ENCODE measurements at regions not wholly inside any gene's neighbourhood (a gene's known extent, or its start where the extent isn't known, plus 50 kb on each side); places are given as distances from the start of the nearest gene placed in this dataset.

DNA sequence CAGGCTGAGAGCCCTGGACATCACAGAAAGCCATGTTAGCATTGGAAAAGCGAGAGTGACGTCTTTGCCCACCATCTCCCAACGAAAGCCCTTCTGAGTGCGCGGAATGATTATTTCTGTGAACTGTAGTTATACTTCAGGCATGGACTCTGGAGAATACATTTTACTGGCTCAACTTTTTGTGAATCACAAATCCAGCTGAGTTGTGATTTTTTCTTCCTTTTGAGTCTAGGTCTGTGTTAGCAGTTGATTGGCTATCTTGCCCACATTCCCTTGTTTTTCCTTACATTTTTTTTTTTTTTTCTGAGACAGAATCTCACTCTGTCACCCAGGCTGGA lies 183.1 kb downstream of the INO80D start:
- DNase-seq (ENCODE audit: low spot score) (no peak), ATAC-seq (no peak)
- Mint-ChIP-seq H3K4me3 (no peak overlapping the region), H3K36me3 (no peaks in the 10 kb centered on the region), H3K27me3 (ENCODE audit: low read depth) (no peaks in the 10 kb centered on the region), H3K4me1 (no peaks in the 10 kb centered on the region), H3K9me3 (peaks cover 17% of the 10 kb centered on the region), H3K27ac (no peak overlapping the region)
- CTCF ChIA-PET, result interaction anchor here (0.7 to 5.0 kb wide), 4 partner anchors 8 to 1333 kb away, joined by 3 to 39 read pairs (median 4); no protein-coding TSS in a partner anchor
- no peak for TF ChIP-seq ZNF121 (CRISPR knock-in tag; IDR thresholded peaks at IDR 0.05)
- TF ChIP-seq GABPB1 (CRISPR knock-in tag; IDR thresholded peaks at IDR 0.05), result no peak
- TF ChIP-seq, protein P1, sequence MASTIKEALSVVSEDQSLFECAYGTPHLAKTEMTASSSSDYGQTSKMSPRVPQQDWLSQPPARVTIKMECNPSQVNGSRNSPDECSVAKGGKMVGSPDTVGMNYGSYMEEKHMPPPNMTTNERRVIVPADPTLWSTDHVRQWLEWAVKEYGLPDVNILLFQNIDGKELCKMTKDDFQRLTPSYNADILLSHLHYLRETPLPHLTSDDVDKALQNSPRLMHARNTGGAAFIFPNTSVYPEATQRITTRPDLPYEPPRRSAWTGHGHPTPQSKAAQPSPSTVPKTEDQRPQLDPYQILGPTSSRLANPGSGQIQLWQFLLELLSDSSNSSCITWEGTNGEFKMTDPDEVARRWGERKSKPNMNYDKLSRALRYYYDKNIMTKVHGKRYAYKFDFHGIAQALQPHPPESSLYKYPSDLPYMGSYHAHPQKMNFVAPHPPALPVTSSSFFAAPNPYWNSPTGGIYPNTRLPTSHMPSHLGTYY (CRISPR knock-in tag; IDR thresholded peaks at IDR 0.05), result no peak
- TF ChIP-seq, protein P2, sequence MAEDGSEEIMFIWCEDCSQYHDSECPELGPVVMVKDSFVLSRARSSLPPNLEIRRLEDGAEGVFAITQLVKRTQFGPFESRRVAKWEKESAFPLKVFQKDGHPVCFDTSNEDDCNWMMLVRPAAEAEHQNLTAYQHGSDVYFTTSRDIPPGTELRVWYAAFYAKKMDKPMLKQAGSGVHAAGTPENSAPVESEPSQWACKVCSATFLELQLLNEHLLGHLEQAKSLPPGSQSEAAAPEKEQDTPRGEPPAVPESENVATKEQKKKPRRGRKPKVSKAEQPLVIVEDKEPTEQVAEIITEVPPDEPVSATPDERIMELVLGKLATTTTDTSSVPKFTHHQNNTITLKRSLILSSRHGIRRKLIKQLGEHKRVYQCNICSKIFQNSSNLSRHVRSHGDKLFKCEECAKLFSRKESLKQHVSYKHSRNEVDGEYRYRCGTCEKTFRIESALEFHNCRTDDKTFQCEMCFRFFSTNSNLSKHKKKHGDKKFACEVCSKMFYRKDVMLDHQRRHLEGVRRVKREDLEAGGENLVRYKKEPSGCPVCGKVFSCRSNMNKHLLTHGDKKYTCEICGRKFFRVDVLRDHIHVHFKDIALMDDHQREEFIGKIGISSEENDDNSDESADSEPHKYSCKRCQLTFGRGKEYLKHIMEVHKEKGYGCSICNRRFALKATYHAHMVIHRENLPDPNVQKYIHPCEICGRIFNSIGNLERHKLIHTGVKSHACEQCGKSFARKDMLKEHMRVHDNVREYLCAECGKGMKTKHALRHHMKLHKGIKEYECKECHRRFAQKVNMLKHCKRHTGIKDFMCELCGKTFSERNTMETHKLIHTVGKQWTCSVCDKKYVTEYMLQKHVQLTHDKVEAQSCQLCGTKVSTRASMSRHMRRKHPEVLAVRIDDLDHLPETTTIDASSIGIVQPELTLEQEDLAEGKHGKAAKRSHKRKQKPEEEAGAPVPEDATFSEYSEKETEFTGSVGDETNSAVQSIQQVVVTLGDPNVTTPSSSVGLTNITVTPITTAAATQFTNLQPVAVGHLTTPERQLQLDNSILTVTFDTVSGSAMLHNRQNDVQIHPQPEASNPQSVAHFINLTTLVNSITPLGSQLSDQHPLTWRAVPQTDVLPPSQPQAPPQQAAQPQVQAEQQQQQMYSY (CRISPR knock-in tag; IDR thresholded peaks at IDR 0.05), result no peak
- TF ChIP-seq, protein P3, sequence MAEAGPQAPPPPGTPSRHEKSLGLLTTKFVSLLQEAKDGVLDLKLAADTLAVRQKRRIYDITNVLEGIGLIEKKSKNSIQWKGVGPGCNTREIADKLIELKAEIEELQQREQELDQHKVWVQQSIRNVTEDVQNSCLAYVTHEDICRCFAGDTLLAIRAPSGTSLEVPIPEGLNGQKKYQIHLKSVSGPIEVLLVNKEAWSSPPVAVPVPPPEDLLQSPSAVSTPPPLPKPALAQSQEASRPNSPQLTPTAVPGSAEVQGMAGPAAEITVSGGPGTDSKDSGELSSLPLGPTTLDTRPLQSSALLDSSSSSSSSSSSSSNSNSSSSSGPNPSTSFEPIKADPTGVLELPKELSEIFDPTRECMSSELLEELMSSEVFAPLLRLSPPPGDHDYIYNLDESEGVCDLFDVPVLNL (CRISPR knock-in tag; IDR thresholded peaks at IDR 0.05; ENCODE audit: borderline replicate concordance, low read depth), result no peak
- TF ChIP-seq ATF1 (CRISPR knock-in tag; IDR thresholded peaks at IDR 0.05), result no peak
- TF ChIP-seq, protein P4, sequence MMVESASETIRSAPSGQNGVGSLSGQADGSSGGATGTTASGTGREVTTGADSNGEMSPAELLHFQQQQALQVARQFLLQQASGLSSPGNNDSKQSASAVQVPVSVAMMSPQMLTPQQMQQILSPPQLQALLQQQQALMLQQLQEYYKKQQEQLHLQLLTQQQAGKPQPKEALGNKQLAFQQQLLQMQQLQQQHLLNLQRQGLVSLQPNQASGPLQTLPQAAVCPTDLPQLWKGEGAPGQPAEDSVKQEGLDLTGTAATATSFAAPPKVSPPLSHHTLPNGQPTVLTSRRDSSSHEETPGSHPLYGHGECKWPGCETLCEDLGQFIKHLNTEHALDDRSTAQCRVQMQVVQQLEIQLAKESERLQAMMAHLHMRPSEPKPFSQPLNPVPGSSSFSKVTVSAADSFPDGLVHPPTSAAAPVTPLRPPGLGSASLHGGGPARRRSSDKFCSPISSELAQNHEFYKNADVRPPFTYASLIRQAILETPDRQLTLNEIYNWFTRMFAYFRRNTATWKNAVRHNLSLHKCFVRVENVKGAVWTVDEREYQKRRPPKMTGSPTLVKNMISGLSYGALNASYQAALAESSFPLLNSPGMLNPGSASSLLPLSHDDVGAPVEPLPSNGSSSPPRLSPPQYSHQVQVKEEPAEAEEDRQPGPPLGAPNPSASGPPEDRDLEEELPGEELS (CRISPR knock-in tag; IDR thresholded peaks at IDR 0.05), result no peak
- no peak for TF ChIP-seq FOXK1 (CRISPR knock-in tag; IDR thresholded peaks at IDR 0.05)
- no peak for TF ChIP-seq HMGA2 (CRISPR knock-in tag; IDR thresholded peaks at IDR 0.05)
- no peak for TF ChIP-seq NFE2L1 (CRISPR knock-in tag; IDR thresholded peaks at IDR 0.05)
- TF ChIP-seq GRHL2 (CRISPR knock-in tag; IDR thresholded peaks at IDR 0.05; ENCODE audit: insufficient replicate concordance, severe bottlenecking), result no peak
- TF ChIP-seq, protein P5, sequence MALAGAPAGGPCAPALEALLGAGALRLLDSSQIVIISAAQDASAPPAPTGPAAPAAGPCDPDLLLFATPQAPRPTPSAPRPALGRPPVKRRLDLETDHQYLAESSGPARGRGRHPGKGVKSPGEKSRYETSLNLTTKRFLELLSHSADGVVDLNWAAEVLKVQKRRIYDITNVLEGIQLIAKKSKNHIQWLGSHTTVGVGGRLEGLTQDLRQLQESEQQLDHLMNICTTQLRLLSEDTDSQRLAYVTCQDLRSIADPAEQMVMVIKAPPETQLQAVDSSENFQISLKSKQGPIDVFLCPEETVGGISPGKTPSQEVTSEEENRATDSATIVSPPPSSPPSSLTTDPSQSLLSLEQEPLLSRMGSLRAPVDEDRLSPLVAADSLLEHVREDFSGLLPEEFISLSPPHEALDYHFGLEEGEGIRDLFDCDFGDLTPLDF (CRISPR knock-in tag; IDR thresholded peaks at IDR 0.05), result no peak
- TF ChIP-seq SOX15 (CRISPR knock-in tag; IDR thresholded peaks at IDR 0.05), result no peak
- no peak for TF ChIP-seq NFATC4 (CRISPR knock-in tag; IDR thresholded peaks at IDR 0.05)
- TF ChIP-seq, protein P6, sequence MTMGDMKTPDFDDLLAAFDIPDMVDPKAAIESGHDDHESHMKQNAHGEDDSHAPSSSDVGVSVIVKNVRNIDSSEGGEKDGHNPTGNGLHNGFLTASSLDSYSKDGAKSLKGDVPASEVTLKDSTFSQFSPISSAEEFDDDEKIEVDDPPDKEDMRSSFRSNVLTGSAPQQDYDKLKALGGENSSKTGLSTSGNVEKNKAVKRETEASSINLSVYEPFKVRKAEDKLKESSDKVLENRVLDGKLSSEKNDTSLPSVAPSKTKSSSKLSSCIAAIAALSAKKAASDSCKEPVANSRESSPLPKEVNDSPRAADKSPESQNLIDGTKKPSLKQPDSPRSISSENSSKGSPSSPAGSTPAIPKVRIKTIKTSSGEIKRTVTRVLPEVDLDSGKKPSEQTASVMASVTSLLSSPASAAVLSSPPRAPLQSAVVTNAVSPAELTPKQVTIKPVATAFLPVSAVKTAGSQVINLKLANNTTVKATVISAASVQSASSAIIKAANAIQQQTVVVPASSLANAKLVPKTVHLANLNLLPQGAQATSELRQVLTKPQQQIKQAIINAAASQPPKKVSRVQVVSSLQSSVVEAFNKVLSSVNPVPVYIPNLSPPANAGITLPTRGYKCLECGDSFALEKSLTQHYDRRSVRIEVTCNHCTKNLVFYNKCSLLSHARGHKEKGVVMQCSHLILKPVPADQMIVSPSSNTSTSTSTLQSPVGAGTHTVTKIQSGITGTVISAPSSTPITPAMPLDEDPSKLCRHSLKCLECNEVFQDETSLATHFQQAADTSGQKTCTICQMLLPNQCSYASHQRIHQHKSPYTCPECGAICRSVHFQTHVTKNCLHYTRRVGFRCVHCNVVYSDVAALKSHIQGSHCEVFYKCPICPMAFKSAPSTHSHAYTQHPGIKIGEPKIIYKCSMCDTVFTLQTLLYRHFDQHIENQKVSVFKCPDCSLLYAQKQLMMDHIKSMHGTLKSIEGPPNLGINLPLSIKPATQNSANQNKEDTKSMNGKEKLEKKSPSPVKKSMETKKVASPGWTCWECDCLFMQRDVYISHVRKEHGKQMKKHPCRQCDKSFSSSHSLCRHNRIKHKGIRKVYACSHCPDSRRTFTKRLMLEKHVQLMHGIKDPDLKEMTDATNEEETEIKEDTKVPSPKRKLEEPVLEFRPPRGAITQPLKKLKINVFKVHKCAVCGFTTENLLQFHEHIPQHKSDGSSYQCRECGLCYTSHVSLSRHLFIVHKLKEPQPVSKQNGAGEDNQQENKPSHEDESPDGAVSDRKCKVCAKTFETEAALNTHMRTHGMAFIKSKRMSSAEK (CRISPR knock-in tag; IDR thresholded peaks at IDR 0.05; ENCODE audit: borderline replicate concordance), result no peak
- no peak for TF ChIP-seq NR1H2 (CRISPR knock-in tag; IDR thresholded peaks at IDR 0.05)
- TF ChIP-seq, protein P7, sequence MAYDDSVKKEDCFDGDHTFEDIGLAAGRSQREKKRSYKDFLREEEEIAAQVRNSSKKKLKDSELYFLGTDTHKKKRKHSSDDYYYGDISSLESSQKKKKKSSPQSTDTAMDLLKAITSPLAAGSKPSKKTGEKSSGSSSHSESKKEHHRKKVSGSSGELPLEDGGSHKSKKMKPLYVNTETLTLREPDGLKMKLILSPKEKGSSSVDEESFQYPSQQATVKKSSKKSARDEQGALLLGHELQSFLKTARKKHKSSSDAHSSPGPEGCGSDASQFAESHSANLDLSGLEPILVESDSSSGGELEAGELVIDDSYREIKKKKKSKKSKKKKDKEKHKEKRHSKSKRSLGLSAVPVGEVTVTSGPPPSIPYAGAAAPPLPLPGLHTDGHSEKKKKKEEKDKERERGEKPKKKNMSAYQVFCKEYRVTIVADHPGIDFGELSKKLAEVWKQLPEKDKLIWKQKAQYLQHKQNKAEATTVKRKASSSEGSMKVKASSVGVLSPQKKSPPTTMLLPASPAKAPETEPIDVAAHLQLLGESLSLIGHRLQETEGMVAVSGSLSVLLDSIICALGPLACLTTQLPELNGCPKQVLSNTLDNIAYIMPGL (CRISPR knock-in tag; IDR thresholded peaks at IDR 0.05), result no peak
- TF ChIP-seq, protein P8, sequence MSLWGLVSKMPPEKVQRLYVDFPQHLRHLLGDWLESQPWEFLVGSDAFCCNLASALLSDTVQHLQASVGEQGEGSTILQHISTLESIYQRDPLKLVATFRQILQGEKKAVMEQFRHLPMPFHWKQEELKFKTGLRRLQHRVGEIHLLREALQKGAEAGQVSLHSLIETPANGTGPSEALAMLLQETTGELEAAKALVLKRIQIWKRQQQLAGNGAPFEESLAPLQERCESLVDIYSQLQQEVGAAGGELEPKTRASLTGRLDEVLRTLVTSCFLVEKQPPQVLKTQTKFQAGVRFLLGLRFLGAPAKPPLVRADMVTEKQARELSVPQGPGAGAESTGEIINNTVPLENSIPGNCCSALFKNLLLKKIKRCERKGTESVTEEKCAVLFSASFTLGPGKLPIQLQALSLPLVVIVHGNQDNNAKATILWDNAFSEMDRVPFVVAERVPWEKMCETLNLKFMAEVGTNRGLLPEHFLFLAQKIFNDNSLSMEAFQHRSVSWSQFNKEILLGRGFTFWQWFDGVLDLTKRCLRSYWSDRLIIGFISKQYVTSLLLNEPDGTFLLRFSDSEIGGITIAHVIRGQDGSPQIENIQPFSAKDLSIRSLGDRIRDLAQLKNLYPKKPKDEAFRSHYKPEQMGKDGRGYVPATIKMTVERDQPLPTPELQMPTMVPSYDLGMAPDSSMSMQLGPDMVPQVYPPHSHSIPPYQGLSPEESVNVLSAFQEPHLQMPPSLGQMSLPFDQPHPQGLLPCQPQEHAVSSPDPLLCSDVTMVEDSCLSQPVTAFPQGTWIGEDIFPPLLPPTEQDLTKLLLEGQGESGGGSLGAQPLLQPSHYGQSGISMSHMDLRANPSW (CRISPR knock-in tag; conservative IDR thresholded peaks at IDR 0.05; ENCODE audit: low read depth), result no peak
- no peak for TF ChIP-seq ZNF232 (CRISPR knock-in tag; IDR thresholded peaks at IDR 0.05)
- TF ChIP-seq IRF2 (CRISPR knock-in tag; IDR thresholded peaks at IDR 0.05; ENCODE audit: borderline replicate concordance, low read depth), result no peak
- POLR2A ChIA-PET, result no interaction called here

Data from WTC11 (cell line).